Esophagus muscularis mucosa (tissue), 4 donors: ENCODE measurements at regions not wholly inside any gene's neighbourhood (a gene's known extent, or its start where the extent isn't known, plus 50 kb on each side); places are given as distances from the start of the nearest gene placed in this dataset.
"Not testable (repeated sequence)": the region's sequence is repeated elsewhere in the genome, so short reads cannot be mapped to it uniquely, and the experiment has no call there.

ENCODE experiments used
- DNase-seq: peaks from one replicate; pipeline ENCODE4 v3.0.0-alpha.2; 2017; ENCODE audit errors: extremely low spot score
- H3K27ac ChIP-seq, 4 donors: fragments of 200-600 bp; sonication (generic); replicated peaks in 1 of 4; 1 replicate in 3 of 4; 2 replicates in 1 of 4; pipeline ENCODE4 v1.5.1; 2016 to 2019; ENCODE audit warnings: mild to moderate bottlenecking in 1 of 4
- H3K27me3 ChIP-seq, 4 donors: fragments of 200-600 bp; sonication (generic); one replicate each; pipeline versions ENCODE4 v1.5.1 to v1.6.0; 2016 to 2019
- H3K36me3 ChIP-seq, 4 donors: fragments of 200-600 bp; sonication (generic); one replicate each; pipeline ENCODE4 v1.5.1; 2016 to 2019
- H3K4me1 ChIP-seq, 4 donors: fragments of 200-600 bp; sonication (generic); one replicate each; pipeline ENCODE4 v1.5.1; 2016 to 2019
- H3K4me3 ChIP-seq, 4 donors: fragments of 200-600 bp; sonication (generic); 1 replicate in 2 of 4; 2 replicates in 2 of 4; pipeline ENCODE4 v1.5.1; 2016 to 2019; ENCODE audit warnings: mild to moderate bottlenecking in 4 of 4, moderate library complexity in 1 of 4
- H3K9me3 ChIP-seq, 4 donors: fragments of 200-600 bp; sonication (generic); 1 replicate in 3 of 4; 2 replicates in 1 of 4; pipeline ENCODE4 v1.5.1; 2016 to 2019
- EP300 ChIP-seq: sonication (generic); formaldehyde crosslinking; IDR thresholded peaks from one replicate; pipeline ENCODE4 v1.6.1; 2017; ENCODE audit warnings: antibody characterized with exemption
- POLR2A ChIP-seq: fragments of 450-650 bp; IDR thresholded peaks from one replicate; pipeline ENCODE4 v1.6.1; 2017; ENCODE audit warnings: antibody characterized with exemption, moderate library complexity, mild to moderate bottlenecking, low read depth
- POLR2AphosphoS5 ChIP-seq, 2 donors: sonication (generic); formaldehyde crosslinking; IDR thresholded peaks; one replicate each; pipeline ENCODE4 v1.6.1; 2017; ENCODE audit warnings: antibody characterized with exemption in 2 of 2
- WGBS: methylation state at CpG from one replicate; pipeline ENCODE4 v1.1.5; 2018; 5-methylcytosine and 5-hydroxymethylcytosine counted together
- intact Hi-C: fragments of 100-400 bp; cut with DNase I; formaldehyde crosslinking; loops from one replicate; pipeline ENCODE4 v1.15.1; 2023
- TF ChIP-seq, protein P1 (sequence below), 3 experiments: fragments of 200-600 bp in 2 of 3; fragments of 450-650 bp in 1 of 3; sonication (generic) in 2 of 3; IDR thresholded peaks; one replicate each; pipeline ENCODE4 v1.5.1; 2017 to 2019; ENCODE audit warnings: antibody characterized with exemption in 3 of 3, mild to moderate bottlenecking in 2 of 3, moderate library complexity in 1 of 3

DNA sequence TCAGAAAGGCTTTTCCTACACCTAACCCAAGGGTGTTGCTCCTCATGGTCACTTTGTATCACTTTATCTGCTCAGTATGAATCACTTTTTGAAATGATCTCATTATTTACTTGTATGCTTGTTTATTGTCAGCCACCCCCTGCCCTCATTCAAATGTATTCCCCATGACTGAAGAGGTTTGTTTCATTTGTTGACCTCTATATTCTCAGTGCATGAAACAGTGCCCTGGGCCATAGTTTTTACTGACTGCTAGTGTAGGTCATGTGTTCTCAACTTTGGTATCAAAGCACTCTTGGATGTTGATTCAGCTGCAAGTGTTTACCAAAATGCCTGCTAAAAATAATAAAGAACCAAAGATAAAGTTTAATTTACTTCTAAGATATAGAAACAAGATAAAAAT, 381.7 kb upstream of the ARPP21 start:
- no peak for DNase-seq

DNA sequence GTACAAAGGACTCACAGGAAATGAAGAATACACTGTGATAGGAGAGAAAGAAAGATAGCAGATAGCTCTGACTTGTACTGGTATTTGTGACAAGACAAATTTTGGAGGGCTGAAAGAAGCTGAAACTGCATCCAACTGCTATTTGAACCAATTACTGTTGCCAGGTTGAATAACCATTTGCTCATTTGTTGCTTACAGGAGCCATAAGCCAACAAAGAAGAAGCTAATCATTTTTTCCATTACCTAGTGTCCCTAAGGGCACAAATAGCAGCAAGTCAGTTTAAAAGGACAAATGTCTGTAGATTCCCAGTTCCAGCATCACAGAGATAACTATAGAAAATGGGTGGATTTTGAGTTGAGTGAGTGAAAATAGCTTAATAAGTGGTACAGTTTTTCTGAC, 376.9 kb upstream of the ARPP21 start:
- Histone ChIP-seq H3K4me3 (no peak overlapping the region), H3K9me3 (no peaks in the 10 kb centered on the region), H3K27ac (no peak overlapping the region), H3K4me1 (no peaks in the 10 kb centered on the region), H3K36me3 (no peaks in the 10 kb centered on the region), H3K27me3 (no peaks in the 10 kb centered on the region)
- TF ChIP-seq EP300 (no peak), POLR2AphosphoS5 (IDR thresholded peaks at IDR 0.05) (no peak), POLR2A (no peak)
- intact Hi-C loops, result no loop called here
- no peak for DNase-seq

More for the DNA sequence above, 381.7 kb upstream of the ARPP21 start:
- H3K27ac ChIP-seq, result no peak overlapping the region
- no peaks in the 10 kb centered on the region for H3K36me3 ChIP-seq
- TF ChIP-seq EP300 (no peak), POLR2AphosphoS5 (IDR thresholded peaks at IDR 0.05) (no peak), POLR2A (no peak)
- TF ChIP-seq, protein P1, sequence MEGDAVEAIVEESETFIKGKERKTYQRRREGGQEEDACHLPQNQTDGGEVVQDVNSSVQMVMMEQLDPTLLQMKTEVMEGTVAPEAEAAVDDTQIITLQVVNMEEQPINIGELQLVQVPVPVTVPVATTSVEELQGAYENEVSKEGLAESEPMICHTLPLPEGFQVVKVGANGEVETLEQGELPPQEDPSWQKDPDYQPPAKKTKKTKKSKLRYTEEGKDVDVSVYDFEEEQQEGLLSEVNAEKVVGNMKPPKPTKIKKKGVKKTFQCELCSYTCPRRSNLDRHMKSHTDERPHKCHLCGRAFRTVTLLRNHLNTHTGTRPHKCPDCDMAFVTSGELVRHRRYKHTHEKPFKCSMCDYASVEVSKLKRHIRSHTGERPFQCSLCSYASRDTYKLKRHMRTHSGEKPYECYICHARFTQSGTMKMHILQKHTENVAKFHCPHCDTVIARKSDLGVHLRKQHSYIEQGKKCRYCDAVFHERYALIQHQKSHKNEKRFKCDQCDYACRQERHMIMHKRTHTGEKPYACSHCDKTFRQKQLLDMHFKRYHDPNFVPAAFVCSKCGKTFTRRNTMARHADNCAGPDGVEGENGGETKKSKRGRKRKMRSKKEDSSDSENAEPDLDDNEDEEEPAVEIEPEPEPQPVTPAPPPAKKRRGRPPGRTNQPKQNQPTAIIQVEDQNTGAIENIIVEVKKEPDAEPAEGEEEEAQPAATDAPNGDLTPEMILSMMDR (IDR thresholded peaks at IDR 0.05), result no peak
- H3K9me3 ChIP-seq, result no peaks in the 10 kb centered on the region
- H3K4me1 ChIP-seq, result no peaks in the 10 kb centered on the region
- H3K4me3 ChIP-seq, result no peak overlapping the region
- intact Hi-C loops, result no loop called here
- no peaks in the 10 kb centered on the region for H3K27me3 ChIP-seq

DNA sequence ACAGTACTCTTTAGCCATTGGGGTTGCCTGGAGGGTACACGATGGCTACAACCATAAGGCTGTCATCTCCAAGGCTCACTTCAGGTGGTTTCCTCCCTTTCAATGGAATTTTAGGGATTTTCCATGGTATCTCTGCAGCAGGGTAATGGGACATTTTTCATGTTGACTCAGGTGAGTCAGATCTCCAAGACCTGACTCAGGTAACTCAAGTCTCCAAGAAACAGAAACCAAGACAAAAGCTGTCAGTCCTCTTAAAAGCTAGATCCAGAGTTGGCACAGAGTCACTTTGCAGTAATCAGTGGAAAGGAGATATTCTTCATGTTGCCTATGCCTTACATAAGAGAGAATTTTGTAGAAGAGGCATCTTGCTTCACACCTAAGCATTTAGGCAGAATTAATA, 375.8 kb upstream of the ARPP21 start:
- Histone ChIP-seq H3K4me1 (no peaks in the 10 kb centered on the region), H3K36me3 (no peaks in the 10 kb centered on the region), H3K4me3 (no peak overlapping the region), H3K27ac (no peak overlapping the region), H3K9me3 (no peaks in the 10 kb centered on the region), H3K27me3 (no peaks in the 10 kb centered on the region)
- TF ChIP-seq POLR2A (no peak), POLR2AphosphoS5 (IDR thresholded peaks at IDR 0.05) (no peak), EP300 (no peak)
- TF ChIP-seq, protein P1 (IDR thresholded peaks at IDR 0.05), result no peak
- 85% methylated on average over 1 of the region's 1 CpG for WGBS
- intact Hi-C loops, result no loop called here
- no peak for DNase-seq

DNA sequence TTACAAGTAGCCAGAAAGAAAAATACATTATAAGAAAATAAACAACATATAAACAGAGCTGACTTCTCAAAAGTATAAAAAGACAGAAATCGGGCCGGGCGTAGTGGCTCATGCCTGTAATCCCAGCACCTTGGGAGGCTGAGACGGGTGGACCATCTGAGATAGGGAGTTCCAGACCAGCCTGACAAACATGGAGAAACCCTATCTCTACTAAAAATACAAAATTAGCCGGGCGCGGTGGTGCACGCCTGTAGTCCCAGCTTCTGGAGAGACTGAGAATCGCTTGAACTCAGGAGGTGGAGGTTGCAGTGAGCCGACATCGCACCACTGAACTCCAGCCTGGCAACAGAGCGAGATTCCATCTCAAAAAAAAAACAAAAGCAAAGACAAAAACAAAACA, 373.3 kb upstream of the ARPP21 start:
- DNase-seq, H3K9me3 ChIP-seq, H3K27me3 ChIP-seq, H3K4me3 ChIP-seq, H3K36me3 ChIP-seq, intact Hi-C loops, H3K27ac ChIP-seq, H3K4me1 ChIP-seq: not testable (repeated sequence)
- WGBS, result 92% methylated on average over 12 of the region's 12 CpGs

DNA sequence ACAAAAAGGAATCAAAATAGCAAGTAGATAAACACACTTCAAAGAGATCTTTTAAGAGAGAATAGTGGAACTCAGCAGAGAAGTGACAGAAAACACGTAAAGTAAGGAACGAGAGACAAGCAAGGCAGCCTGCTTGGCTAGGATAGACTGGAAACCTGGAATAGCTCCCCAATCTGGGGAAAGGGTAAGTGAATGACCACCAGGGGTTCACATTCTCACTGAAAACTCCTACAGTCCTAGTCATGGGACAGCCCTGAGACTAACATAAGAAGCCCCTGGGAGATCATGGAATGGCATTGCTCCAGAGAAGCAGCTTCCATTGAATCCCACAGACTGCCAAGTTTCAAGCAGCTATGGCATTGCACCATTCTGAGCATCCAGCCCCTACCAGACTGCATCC, 363.6 kb upstream of the ARPP21 start:
- TF ChIP-seq POLR2A (no peak), POLR2AphosphoS5 (IDR thresholded peaks at IDR 0.05) (no peak), EP300 (no peak)
- TF ChIP-seq, protein P1 (IDR thresholded peaks at IDR 0.05), result no peak
- Histone ChIP-seq H3K36me3 (no peaks in the 10 kb centered on the region), H3K27ac (no peak overlapping the region), H3K4me3 (no peak overlapping the region), H3K9me3 (peaks cover 0 to 23% (median 0%) of the 10 kb centered on the region in 4 donors), H3K4me1 (no peaks in the 10 kb centered on the region), H3K27me3 (no peaks in the 10 kb centered on the region)
- DNase-seq, result no peak
- intact Hi-C loops, result no loop called here
- WGBS, result 74% methylated on average over 2 of the region's 2 CpGs

DNA sequence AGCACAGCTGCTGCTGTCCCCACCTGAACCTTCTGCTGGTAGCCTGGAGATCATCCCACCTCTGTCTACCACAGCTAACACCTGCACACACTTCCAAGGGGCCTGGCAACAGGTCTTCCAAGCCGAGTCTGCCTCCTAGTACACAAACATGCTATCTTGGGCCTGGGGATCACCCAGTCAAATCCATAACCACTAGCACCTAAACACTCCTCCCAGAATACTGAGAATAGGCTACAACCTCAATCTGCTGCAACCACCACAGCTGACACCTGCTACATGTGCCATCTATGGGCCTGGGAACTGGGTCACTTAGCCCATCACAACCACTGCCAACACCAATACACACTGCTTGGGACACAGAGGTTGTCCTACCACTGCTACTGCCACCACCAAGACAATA, 362.8 kb upstream of the ARPP21 start:
- intact Hi-C loops, result no loop called here
- WGBS, result 75% methylated on average over 1 of the region's 1 CpG
- Histone ChIP-seq H3K27ac (no peak overlapping the region), H3K27me3 (no peaks in the 10 kb centered on the region), H3K36me3 (no peaks in the 10 kb centered on the region), H3K4me3 (no peak overlapping the region), H3K4me1 (no peaks in the 10 kb centered on the region), H3K9me3 (peaks cover 0 to 23% (median 0%) of the 10 kb centered on the region in 4 donors)
- TF ChIP-seq EP300 (no peak), POLR2A (no peak)
- TF ChIP-seq, protein P1 (IDR thresholded peaks at IDR 0.05), result no peak
- no peak for DNase-seq
